ENCODE measurements at regions not wholly inside any gene's neighbourhood (a gene's known extent, or its start where the extent isn't known, plus 50 kb on each side); places are given as distances from the start of the nearest gene placed in this dataset.

DNA sequence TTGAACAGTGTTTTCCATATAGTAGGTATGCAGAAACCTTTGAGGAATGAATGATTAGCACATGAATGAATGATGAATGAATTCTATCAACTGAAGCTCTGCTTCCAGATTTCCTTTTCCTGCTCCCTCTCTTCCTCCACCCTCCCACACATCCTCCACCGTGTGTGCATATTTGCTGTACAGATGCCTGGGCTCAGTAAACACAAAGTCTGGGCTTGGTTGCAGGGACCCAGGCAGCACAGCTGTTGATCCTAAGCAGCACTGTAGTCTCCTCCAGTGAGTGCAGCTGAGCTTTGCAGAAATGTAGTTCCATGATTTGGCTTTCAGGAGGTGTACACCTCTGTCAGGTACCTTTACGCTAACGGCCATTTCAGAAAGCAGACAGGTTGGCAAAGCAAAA lies 611.7 kb downstream of the NUF2 start:
- no peaks in the 10 kb centered on the region for H3K36me3 ChIP-seq (replicated peaks in 1 of 2)
- H3K4me3 ChIP-seq: no peak overlapping the region
- TF ChIP-seq POLR2A (IDR thresholded peaks at IDR 0.05): no peak
- TF ChIP-seq, protein P1, sequence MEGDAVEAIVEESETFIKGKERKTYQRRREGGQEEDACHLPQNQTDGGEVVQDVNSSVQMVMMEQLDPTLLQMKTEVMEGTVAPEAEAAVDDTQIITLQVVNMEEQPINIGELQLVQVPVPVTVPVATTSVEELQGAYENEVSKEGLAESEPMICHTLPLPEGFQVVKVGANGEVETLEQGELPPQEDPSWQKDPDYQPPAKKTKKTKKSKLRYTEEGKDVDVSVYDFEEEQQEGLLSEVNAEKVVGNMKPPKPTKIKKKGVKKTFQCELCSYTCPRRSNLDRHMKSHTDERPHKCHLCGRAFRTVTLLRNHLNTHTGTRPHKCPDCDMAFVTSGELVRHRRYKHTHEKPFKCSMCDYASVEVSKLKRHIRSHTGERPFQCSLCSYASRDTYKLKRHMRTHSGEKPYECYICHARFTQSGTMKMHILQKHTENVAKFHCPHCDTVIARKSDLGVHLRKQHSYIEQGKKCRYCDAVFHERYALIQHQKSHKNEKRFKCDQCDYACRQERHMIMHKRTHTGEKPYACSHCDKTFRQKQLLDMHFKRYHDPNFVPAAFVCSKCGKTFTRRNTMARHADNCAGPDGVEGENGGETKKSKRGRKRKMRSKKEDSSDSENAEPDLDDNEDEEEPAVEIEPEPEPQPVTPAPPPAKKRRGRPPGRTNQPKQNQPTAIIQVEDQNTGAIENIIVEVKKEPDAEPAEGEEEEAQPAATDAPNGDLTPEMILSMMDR (IDR thresholded peaks at IDR 0.05): no peak
- H3K4me1 ChIP-seq (replicated peaks in 1 of 2): peaks cover 0 to 7% of the 10 kb centered on the region in 2 donors
- intact Hi-C loops (cut with DNase I): no loop called here
- H3K9me3 ChIP-seq (replicated peaks in 1 of 3): no peaks in the 10 kb centered on the region
- DNase-seq: no peak
- 49 to 62% (median 58%) methylated on average over 3 of the region's 3 CpGs for WGBS, 4 donors
- no peaks in the 10 kb centered on the region for H3K27me3 ChIP-seq
- H3K27ac ChIP-seq: no peak overlapping the region

DNA sequence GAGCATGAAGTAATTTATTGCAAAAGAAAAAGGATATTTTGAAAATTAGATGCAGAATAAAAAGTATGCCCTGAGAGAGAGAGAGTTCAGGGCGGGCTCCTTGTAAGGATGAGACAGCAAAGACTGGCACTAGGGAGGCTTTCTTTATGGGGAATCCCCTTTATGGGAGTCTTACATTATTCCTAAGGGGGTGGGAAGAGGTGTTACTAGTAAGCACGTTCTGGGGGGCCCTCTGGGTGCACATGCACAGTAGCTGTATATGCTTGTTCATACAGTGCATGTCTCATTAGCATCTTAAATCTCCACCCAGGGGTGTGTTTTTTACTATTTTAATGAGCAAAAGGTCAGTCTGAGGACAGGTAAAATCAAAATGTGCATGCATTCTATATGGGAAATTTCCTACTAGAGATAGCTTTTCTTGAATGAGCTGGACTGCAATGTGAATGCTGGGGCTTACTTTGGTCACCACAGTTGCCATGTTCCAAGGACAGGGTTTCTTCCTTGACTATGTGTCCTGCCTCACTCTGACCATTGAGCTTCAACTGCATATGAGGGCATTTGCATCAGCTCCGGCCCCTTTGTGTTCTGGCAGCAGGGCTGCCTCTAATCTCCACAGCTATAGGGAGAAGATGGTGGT lies 614.1 kb downstream of the NUF2 start:
- intact Hi-C loops (cut with DNase I): no loop called here
- WGBS, 4 donors: 62 to 81% (median 74%) methylated on average over 3 of the region's 3 CpGs
- H3K27me3 ChIP-seq: no peaks in the 10 kb centered on the region
- no peaks in the 10 kb centered on the region for H3K9me3 ChIP-seq (replicated peaks in 1 of 3)
- H3K36me3 ChIP-seq (replicated peaks in 1 of 2): no peaks in the 10 kb centered on the region
- DNase-seq: no peak
- H3K4me1 ChIP-seq (replicated peaks in 1 of 2): no peaks in the 10 kb centered on the region
- H3K4me3 ChIP-seq: no peak overlapping the region
- no peak overlapping the region for H3K27ac ChIP-seq
- TF ChIP-seq, protein P1 (IDR thresholded peaks at IDR 0.05): no peak
- TF ChIP-seq POLR2A (IDR thresholded peaks at IDR 0.05): no peak

DNA sequence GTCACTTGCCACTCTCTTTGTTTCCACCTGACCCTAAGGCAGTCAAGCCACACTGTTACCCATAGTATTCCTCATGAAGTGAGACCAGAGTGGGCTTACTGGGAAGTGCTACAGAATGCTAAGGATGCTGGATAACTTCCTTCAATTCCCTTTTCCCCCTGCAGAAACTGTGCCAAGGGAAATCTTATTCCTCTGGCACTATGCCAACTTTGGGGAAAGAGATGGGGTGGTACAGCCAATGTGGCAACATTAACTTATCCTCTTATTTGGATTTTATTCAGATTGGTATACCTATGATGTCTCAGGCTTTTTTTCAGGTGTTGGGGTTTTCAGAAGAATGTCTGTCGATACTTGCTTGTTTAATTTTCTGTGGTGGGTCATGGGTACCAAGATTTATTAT lies 599.4 kb upstream of the PBX1 start:
- H3K4me3 ChIP-seq: no peak overlapping the region
- TF ChIP-seq, protein P1 (IDR thresholded peaks at IDR 0.05): no peak
- TF ChIP-seq POLR2A (IDR thresholded peaks at IDR 0.05): no peak
- WGBS, 4 donors: 92 to 100% (median 95%) methylated on average over 1 of the region's 1 CpG

DNA sequence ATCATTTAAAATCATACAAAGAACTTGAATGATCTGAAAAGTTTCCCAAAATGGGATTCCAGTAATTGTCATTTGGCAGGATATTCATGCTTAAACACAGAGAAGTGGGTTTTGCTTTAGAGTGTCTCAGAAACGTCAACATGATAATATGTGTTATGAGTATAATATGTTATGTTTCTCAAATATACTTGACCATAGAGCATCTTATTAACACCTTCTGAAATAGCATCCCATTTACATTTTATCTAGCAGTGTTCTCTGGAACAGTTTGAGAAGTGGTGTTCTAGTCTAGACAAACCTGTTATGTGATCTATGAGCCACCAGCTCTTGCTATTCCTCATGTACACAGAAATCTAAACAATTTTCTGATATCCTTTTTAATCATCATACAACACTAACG lies 588.8 kb upstream of the PBX1 start:
- DNase-seq: no peak
- no peak for TF ChIP-seq POLR2A (IDR thresholded peaks at IDR 0.05)
- TF ChIP-seq, protein P1 (IDR thresholded peaks at IDR 0.05): no peak
- Histone ChIP-seq H3K36me3 (replicated peaks in 1 of 2) (no peaks in the 10 kb centered on the region), H3K9me3 (replicated peaks in 1 of 3) (no peaks in the 10 kb centered on the region), H3K4me1 (replicated peaks in 1 of 2) (no peaks in the 10 kb centered on the region), H3K4me3 (no peak overlapping the region), H3K27me3 (no peaks in the 10 kb centered on the region), H3K27ac (no peak overlapping the region)
- intact Hi-C loops (cut with DNase I): no loop called here
- WGBS, 4 donors: 49 to 75% (median 58%) methylated on average over 2 of the region's 2 CpGs

More for the DNA sequence above, 599.4 kb upstream of the PBX1 start:
- no peaks in the 10 kb centered on the region for H3K4me1 ChIP-seq (replicated peaks in 1 of 2)
- DNase-seq: no peak
- intact Hi-C loops (cut with DNase I): no loop called here
- H3K9me3 ChIP-seq (replicated peaks in 1 of 3): peaks cover 0 to 10% (median 7%) of the 10 kb centered on the region in 3 donors
- no peak overlapping the region for H3K27ac ChIP-seq
- no peaks in the 10 kb centered on the region for H3K27me3 ChIP-seq
- no peaks in the 10 kb centered on the region for H3K36me3 ChIP-seq (replicated peaks in 1 of 2)
